ENCODE measurements at regions not wholly inside any gene's neighbourhood (a gene's known extent, or its start where the extent isn't known, plus 50 kb on each side); places are given as distances from the start of the nearest gene placed in this dataset.

DNA sequence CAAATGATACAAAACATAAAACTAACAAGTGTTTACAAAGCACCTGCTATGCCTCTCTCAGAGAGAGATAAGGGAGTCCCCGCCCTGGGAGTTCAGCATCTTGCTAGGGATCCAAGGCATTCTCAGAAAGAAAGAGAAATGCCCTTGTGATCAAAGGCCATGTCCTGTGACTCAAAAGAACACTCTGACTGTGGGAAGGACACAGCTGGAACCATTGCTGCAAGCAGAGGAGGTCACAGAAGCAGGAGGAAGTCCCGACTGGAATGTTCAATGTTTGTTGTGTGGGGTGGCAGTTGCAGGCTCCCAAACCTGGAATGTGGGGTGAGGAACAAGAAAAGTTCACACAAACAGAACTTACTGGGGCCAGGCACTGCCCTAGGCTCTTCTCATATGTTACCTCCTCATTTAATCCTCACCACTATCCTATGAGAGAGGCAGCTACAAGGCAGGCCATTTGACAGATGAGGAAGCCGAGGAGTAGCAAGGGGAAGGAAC is 93.0 kb upstream of the GRIK3 start:
- TF ChIP-seq POLR2A (IDR thresholded peaks at IDR 0.05) (no peak), CTCF (IDR thresholded peaks at IDR 0.05) (no peak)
